ENCODE measurements at regions not wholly inside any gene's neighbourhood (a gene's known extent, or its start where the extent isn't known, plus 50 kb on each side); places are given as distances from the start of the nearest gene placed in this dataset.

DNA sequence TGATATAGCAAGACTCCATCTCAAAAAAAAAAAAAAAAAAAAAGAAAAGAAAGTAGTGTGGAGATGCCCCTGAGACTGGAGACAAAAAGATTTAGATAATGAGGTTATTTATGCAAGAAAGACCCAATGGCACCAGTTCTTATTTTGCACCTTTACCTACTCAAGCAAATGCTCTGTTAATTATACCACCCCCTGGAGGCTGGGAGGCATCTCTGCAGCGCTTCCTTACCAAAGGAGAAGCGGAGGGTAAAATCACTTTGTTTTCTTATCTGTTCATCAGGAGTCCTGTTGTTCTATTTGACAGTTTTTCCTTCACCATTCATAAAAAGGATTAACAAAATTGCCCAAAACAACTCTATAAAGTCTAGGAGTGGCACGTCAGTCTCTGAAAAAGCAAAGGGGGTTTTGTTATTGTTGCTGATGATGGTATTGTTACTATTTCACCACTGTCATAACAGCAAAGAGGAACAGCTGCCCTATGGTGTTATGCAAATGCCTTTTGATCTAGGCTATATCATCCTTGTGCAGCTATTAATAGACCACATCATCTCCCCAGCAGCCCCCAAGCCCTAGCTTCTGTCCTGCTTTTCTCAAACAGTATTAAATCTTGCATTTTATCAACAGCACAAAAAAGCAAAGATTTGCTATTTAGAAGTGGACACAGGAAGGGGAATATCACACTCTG, 174.0 kb downstream of the PALM2AKAP2 start:
- no peaks in the 10 kb centered on the region for H3K36me3 Mint-ChIP-seq
- no peaks in the 10 kb centered on the region for H3K36me3 ChIP-seq (ENCODE audit: control insufficient read depth, insufficient read depth, low read length)
- no peaks in the 10 kb centered on the region for H3K9me3 Mint-ChIP-seq
- H3K4me3 ChIP-seq (ENCODE audit: low read depth, low read length), result no peak overlapping the region
- no peaks in the 10 kb centered on the region for H3K9me3 ChIP-seq (ENCODE audit: control insufficient read depth in 2 of 2, low read length in 2 of 2)
- H3K27ac ChIP-seq (ENCODE audit: insufficient read depth, low read length, poor library complexity, severe bottlenecking), result no peak overlapping the region
- H3K4me1 ChIP-seq (ENCODE audit: control insufficient read depth, insufficient read depth, low read length, poor library complexity, severe bottlenecking), result peaks cover 16% of the 10 kb centered on the region
- peaks cover 14% of the 10 kb centered on the region for H3K27me3 Mint-ChIP-seq
- DNase-seq (no peak), ATAC-seq (ENCODE audit: low read depth in 2 of 2) (no peak)
- no peak overlapping the region for H3K27ac Mint-ChIP-seq
- peaks cover 13 to 35% (median 26%) of the 10 kb centered on the region in 4 donors for H3K4me1 Mint-ChIP-seq
- H3K27me3 ChIP-seq (ENCODE audit: control insufficient read depth, insufficient read depth, low read length), result no peaks in the 10 kb centered on the region
- no peak overlapping the region for H3K4me3 Mint-ChIP-seq

DNA sequence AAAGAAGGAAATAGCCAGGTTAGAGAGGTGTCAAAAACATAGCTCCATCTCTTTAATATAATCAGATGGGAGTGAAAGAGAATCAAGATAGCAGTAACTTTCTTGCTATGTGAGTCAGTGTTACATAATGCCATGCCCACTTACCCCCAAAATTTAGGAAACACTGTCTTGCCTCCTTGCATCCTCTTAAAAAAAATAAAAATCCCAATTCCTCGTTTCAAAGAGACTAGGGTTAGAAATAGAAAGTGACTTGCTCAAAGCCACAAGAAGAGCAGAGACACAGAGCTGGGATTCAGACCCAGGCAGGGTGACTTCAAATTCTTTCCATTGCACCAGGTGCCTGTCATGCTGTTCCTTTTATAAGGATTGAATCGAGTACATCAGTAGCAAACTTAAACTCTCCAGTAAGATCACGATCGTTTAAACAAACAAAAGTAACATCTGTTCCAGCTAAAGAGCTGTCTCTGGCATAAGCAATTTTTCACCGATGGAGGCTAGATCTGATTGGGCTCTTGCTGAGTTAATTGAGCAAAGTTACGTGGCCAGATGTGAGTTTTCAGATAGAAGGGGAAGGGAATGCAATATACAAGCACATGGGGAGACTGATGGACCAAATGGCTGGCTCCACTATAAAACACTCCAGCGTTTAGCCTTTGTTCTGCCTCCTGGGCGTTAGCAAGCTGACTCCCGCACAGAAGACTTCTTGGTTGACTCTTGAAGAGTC, 176.9 kb downstream of the PALM2AKAP2 start:
- Histone ChIP-seq H3K27ac (ENCODE audit: insufficient read depth, low read length, poor library complexity, severe bottlenecking) (no peak overlapping the region), H3K36me3 (ENCODE audit: control insufficient read depth, insufficient read depth, low read length) (no peaks in the 10 kb centered on the region), H3K4me3 (ENCODE audit: low read depth, low read length) (no peak overlapping the region), H3K27me3 (ENCODE audit: control insufficient read depth, insufficient read depth, low read length) (no peaks in the 10 kb centered on the region), H3K4me1 (ENCODE audit: control insufficient read depth, insufficient read depth, low read length, poor library complexity, severe bottlenecking) (peaks cover 5% of the 10 kb centered on the region), H3K9me3 (ENCODE audit: control insufficient read depth in 2 of 2, low read length in 2 of 2) (no peaks in the 10 kb centered on the region)
- Mint-ChIP-seq H3K27me3 (peaks cover 14% of the 10 kb centered on the region), H3K9me3 (no peaks in the 10 kb centered on the region), H3K36me3 (no peaks in the 10 kb centered on the region), H3K4me3 (no peak overlapping the region), H3K27ac (peak overlapping the region in 1 of 3 donors; percentile 5), H3K4me1 (peaks cover 14 to 32% (median 17%) of the 10 kb centered on the region in 4 donors)
- ATAC-seq (ENCODE audit: low read depth in 2 of 2) (no peak), DNase-seq (no peak)

DNA sequence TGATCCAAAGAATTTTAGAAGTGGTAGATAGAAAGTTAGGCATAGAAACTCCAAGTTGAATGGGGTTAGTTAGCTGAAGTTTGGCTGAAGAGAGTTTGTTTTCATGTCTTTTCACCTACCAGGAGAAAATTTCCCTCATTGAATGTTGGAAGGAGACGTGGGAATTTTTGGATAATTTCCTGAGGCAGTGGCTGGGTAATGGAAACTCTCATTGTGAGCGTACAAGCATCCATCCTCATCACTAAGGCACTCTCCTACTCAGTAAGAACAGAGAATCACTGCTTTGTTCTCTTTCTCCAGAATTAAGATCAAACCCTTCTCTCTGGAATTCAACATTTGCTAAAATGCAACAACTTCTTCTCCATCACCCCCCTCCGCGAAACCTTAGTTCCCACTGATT, 179.7 kb downstream of the PALM2AKAP2 start:
- Histone ChIP-seq H3K4me3 (ENCODE audit: low read depth, low read length) (no peak overlapping the region), H3K27me3 (ENCODE audit: control insufficient read depth, insufficient read depth, low read length) (no peaks in the 10 kb centered on the region), H3K36me3 (ENCODE audit: control insufficient read depth, insufficient read depth, low read length) (no peaks in the 10 kb centered on the region), H3K27ac (ENCODE audit: insufficient read depth, low read length, poor library complexity, severe bottlenecking) (no peak overlapping the region), H3K9me3 (ENCODE audit: control insufficient read depth in 2 of 2, low read length in 2 of 2) (no peaks in the 10 kb centered on the region), H3K4me1 (ENCODE audit: control insufficient read depth, insufficient read depth, low read length, poor library complexity, severe bottlenecking) (peaks cover 10% of the 10 kb centered on the region)
- H3K4me1 Mint-ChIP-seq, result peaks cover 17 to 41% (median 21%) of the 10 kb centered on the region in 4 donors
- peaks cover 14% of the 10 kb centered on the region for H3K27me3 Mint-ChIP-seq
- H3K36me3 Mint-ChIP-seq, result no peaks in the 10 kb centered on the region
- no peak overlapping the region for H3K27ac Mint-ChIP-seq
- ATAC-seq (ENCODE audit: low read depth in 2 of 2), result no peak
- peaks cover 0 to 6% (median 0%) of the 10 kb centered on the region in 7 donors for H3K9me3 Mint-ChIP-seq
- no peak overlapping the region for H3K4me3 Mint-ChIP-seq
- DNase-seq, result no peak

GRCh38 chr9:109961626-109962025, 181.6 kb downstream of the PALM2AKAP2 start:
- peaks cover 10% of the 10 kb centered on the region for H3K4me1 ChIP-seq (ENCODE audit: control insufficient read depth, insufficient read depth, low read length, poor library complexity, severe bottlenecking)
- H3K9me3 Mint-ChIP-seq, result peaks cover 0 to 6% (median 0%) of the 10 kb centered on the region in 7 donors
- peaks cover 14% of the 10 kb centered on the region for H3K27me3 Mint-ChIP-seq
- DNase-seq (no peak), ATAC-seq (ENCODE audit: low read depth in 2 of 2) (peak in 1 of 2 donors; percentile 24)
- H3K27me3 ChIP-seq (ENCODE audit: control insufficient read depth, insufficient read depth, low read length), result no peaks in the 10 kb centered on the region
- no peaks in the 10 kb centered on the region for H3K36me3 ChIP-seq (ENCODE audit: control insufficient read depth, insufficient read depth, low read length)
- H3K9me3 ChIP-seq (ENCODE audit: control insufficient read depth in 2 of 2, low read length in 2 of 2), result no peaks in the 10 kb centered on the region
- H3K4me3 Mint-ChIP-seq, result peak overlapping the region in 2 of 4 donors; percentile 2 to 3
- H3K4me1 Mint-ChIP-seq, result peaks cover 29 to 58% (median 33%) of the 10 kb centered on the region in 4 donors
- peak overlapping the region in 1 of 3 donors; percentile 14 for H3K27ac Mint-ChIP-seq
- no peak overlapping the region for H3K4me3 ChIP-seq (ENCODE audit: low read depth, low read length)
- no peak overlapping the region for H3K27ac ChIP-seq (ENCODE audit: insufficient read depth, low read length, poor library complexity, severe bottlenecking)
- no peaks in the 10 kb centered on the region for H3K36me3 Mint-ChIP-seq

GRCh38 chr9:109962215-109962614, 182.2 kb downstream of the PALM2AKAP2 start:
- Histone ChIP-seq H3K27me3 (ENCODE audit: control insufficient read depth, insufficient read depth, low read length) (no peaks in the 10 kb centered on the region), H3K4me1 (ENCODE audit: control insufficient read depth, insufficient read depth, low read length, poor library complexity, severe bottlenecking) (peaks cover 12% of the 10 kb centered on the region), H3K27ac (ENCODE audit: insufficient read depth, low read length, poor library complexity, severe bottlenecking) (no peak overlapping the region), H3K4me3 (ENCODE audit: low read depth, low read length) (no peak overlapping the region), H3K9me3 (ENCODE audit: control insufficient read depth in 2 of 2, low read length in 2 of 2) (no peaks in the 10 kb centered on the region), H3K36me3 (ENCODE audit: control insufficient read depth, insufficient read depth, low read length) (no peaks in the 10 kb centered on the region)
- Mint-ChIP-seq H3K27me3 (peaks cover 14% of the 10 kb centered on the region), H3K36me3 (no peaks in the 10 kb centered on the region), H3K27ac (peak overlapping the region in 1 of 3 donors; percentile 44), H3K4me3 (peak overlapping the region in 1 of 4 donors; percentile 79), H3K9me3 (peaks cover 0 to 6% (median 0%) of the 10 kb centered on the region in 7 donors), H3K4me1 (peaks cover 29 to 61% (median 35%) of the 10 kb centered on the region in 4 donors)
- DNase-seq (no peak), ATAC-seq (ENCODE audit: low read depth in 2 of 2) (no peak)

DNA sequence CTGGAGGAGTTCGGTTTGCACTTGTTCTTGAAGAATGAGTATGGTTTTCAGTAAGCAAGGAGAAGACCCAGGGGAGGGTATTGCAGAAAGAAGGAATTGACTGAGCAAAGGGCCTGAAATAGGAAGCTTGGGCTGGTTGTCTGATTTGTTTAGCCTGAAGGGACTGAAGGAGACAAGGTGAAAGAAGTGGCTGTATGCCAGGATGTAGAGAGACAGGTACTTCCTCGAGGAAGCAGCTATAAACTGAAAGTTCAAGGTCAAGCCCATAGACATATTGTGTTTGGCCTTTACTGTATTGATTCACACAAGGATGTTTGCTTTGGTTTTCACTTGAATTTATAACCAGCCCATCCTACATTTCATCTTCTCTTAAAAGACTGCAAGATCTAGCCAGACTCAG, 183.1 kb downstream of the PALM2AKAP2 start:
- ATAC-seq (ENCODE audit: low read depth in 2 of 2) (no peak), DNase-seq (peak in 1 of 3 donors; percentile 44)
- Histone ChIP-seq H3K27me3 (ENCODE audit: control insufficient read depth, insufficient read depth, low read length) (no peaks in the 10 kb centered on the region), H3K9me3 (ENCODE audit: control insufficient read depth in 2 of 2, low read length in 2 of 2) (no peaks in the 10 kb centered on the region), H3K4me3 (ENCODE audit: low read depth, low read length) (no peak overlapping the region), H3K27ac (ENCODE audit: insufficient read depth, low read length, poor library complexity, severe bottlenecking) (no peak overlapping the region), H3K36me3 (ENCODE audit: control insufficient read depth, insufficient read depth, low read length) (no peaks in the 10 kb centered on the region), H3K4me1 (ENCODE audit: control insufficient read depth, insufficient read depth, low read length, poor library complexity, severe bottlenecking) (peaks cover 21% of the 10 kb centered on the region)
- no peaks in the 10 kb centered on the region for H3K36me3 Mint-ChIP-seq
- peaks cover 0 to 6% (median 0%) of the 10 kb centered on the region in 7 donors for H3K9me3 Mint-ChIP-seq
- H3K27me3 Mint-ChIP-seq, result peaks cover 13% of the 10 kb centered on the region
- peak overlapping the region in 1 of 4 donors; percentile 12 for H3K4me3 Mint-ChIP-seq
- peak overlapping the region in 1 of 3 donors; percentile 88 for H3K27ac Mint-ChIP-seq
- peaks cover 34 to 69% (median 41%) of the 10 kb centered on the region in 4 donors for H3K4me1 Mint-ChIP-seq

DNA sequence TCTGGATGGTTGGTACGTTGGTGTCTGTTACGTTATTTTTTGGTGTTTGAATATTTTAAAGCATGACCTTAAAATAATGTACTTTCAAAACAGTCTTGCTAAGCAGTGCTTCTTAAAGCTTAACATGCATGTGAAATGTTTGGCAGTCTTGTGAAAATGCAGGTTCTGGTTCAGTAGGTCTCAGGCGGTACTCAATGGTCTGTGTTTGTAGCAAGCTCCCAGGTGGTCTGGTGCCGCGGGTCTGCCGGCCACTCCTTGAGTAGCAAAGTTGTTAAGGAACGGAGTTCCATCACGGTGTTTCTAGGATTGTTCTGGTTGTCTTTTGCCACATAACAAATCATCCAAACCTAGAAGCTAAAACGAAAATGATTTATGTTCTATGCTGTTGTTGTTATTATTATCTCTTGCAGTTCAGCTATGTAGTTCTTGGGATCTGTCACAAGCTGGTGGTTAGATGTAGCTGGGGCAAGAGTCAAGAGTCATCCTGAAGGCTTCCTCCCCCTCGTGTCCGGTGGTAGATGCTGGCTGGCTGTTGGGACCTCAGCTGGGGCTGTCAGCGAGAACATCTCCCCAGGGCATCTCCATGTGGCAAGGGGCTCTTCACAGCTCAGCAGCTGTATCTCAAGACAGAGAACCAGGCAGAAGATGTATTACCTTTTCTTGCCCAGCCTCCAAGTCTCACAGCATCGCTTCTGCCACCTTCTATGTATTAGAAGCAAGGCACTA, 186.8 kb downstream of the PALM2AKAP2 start:
- Mint-ChIP-seq H3K36me3 (no peaks in the 10 kb centered on the region), H3K27ac (peak overlapping the region; percentile 93 to 97 (median 96)), H3K4me1 (peaks cover 33 to 86% (median 57%) of the 10 kb centered on the region in 4 donors), H3K9me3 (peaks cover 0 to 6% (median 0%) of the 10 kb centered on the region in 7 donors), H3K4me3 (peak overlapping the region; percentile 3 to 78 (median 17)), H3K27me3 (peaks cover 8% of the 10 kb centered on the region)
- Histone ChIP-seq H3K27ac (ENCODE audit: insufficient read depth, low read length, poor library complexity, severe bottlenecking) (no peak overlapping the region), H3K36me3 (ENCODE audit: control insufficient read depth, insufficient read depth, low read length) (no peaks in the 10 kb centered on the region), H3K4me1 (ENCODE audit: control insufficient read depth, insufficient read depth, low read length, poor library complexity, severe bottlenecking) (peaks cover 46% of the 10 kb centered on the region), H3K27me3 (ENCODE audit: control insufficient read depth, insufficient read depth, low read length) (no peaks in the 10 kb centered on the region), H3K4me3 (ENCODE audit: low read depth, low read length) (no peak overlapping the region), H3K9me3 (ENCODE audit: control insufficient read depth in 2 of 2, low read length in 2 of 2) (no peaks in the 10 kb centered on the region)
- DNase-seq (peak in 1 of 3 donors; percentile 41), ATAC-seq (ENCODE audit: low read depth in 2 of 2) (no peak)
